KBM-7 (cell line): ENCODE measurements at regions not wholly inside any gene's neighbourhood (a gene's known extent, or its start where the extent isn't known, plus 50 kb on each side); places are given as distances from the start of the nearest gene placed in this dataset.
"Not testable (repeated sequence)": the region's sequence is repeated elsewhere in the genome, so short reads cannot be mapped to it uniquely, and the experiment has no call there.

ENCODE experiments used
- DNase-seq: peaks from one replicate; pipeline ENCODE4 v3.0.0-alpha.2; 2015
- in situ Hi-C: fragments of 300-500 bp; cut with MboI; formaldehyde crosslinking; loops from 2 replicates; pipeline ENCODE4 v1.14.3; 2020; ENCODE audit warnings: low sequenced_read_pairs, low pct_unique_long_range_greater_than_20kb, mixed read lengths

DNA sequence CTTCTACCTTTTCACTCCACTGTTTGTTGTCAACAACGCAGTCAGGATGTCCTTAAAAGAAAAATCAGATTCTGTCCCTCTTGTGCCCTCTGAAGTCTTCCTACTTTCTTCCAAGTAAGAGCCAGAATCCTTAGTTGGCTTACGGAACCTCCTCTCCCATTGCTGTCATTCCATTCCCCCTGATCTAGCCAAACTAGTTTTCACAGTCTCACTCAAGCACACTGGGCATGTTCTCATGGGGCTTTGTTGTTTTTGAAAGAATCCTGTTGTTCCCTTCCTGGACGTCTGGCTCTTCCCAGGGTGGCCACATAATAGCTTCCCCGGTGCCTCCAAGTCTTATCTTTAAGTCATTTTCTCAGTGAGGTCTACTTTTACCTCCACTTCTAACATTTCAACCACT, 158.6 kb upstream of the ELAC2 start:
- no peak for DNase-seq
- in situ Hi-C loops = no loop called here

DNA sequence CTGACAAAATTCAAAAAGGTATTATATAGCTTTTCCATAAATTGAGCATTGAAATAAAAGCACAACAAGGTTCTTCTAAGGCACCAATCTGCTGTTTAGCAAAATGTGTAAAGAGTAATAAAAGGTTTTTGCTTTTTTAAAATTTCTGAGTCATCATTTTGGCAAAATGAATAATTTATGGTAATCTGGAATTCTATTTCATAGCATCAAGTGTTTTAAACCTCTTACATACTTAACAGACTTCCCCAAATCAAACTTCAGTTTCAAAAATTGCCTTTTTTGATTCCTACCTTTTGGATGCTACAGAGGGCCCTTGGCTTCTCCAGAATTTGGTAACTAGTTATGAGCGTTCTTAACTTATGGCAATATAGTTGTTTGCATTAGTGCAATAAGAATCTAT, 154.0 kb upstream of the ELAC2 start:
- no peak for DNase-seq
- in situ Hi-C loops = no loop called here

DNA sequence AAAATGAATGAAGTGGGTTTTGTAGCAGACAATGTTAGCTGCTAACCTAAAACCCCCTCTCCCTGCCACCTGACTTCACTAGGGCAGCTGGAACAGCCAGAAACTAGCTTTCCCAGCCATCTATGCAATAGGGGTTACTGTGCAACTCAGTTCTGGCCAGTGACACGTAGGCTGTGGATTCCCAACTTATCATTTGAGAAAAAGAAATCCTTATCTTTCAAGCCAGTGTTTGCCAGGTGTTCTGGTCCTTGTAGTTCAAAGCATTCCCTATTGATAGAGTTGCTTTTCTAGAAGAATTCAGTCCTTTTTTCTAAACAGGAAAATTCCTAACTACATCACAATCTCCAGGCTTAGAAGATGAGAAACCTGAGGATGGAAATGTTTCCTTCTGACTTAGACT, 144.5 kb upstream of the ELAC2 start:
- in situ Hi-C loops = no loop called here

DNA sequence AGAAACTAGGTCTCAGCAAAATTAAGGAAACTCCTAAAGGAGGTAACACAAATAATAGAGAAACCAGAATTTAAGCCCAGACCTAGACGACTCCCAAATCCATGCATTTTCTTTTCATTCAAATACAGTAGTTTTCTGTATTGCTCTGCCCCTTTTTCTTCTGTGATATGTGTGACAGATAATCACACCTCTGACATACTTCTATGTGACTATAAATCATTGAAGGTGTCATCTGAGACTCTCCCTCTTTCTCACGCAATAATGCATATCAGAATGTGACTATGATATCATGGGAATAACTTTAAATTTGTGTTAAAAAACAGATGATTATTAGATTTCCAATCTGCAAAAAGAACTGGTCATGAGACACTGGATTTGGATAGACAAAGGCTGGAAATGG, 143.0 kb upstream of the ELAC2 start:
- in situ Hi-C loops = no loop called here
- no peak for DNase-seq

More for the DNA sequence above, 144.5 kb upstream of the ELAC2 start:
- DNase-seq = no peak

DNA sequence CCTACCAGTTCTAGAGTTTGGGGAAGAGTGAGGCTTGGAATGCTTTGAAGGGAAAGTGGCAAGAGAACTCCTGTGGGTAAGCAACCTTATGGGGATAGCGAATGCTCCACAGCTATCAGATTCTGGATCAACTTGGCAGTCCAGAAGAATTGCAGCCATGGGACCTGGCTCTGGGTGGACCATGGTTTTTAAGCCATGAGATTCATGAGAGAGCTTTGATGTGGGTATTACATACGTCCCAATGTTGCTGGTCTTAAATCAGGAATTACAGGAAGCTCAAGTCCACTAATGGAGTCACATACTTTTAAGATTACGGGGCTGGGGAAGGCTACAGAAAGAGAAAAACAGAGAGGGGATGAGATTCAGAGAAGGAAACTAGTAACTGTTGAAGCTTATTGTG, 142.5 kb upstream of the ELAC2 start:
- in situ Hi-C loops = no loop called here
- no peak for DNase-seq

DNA sequence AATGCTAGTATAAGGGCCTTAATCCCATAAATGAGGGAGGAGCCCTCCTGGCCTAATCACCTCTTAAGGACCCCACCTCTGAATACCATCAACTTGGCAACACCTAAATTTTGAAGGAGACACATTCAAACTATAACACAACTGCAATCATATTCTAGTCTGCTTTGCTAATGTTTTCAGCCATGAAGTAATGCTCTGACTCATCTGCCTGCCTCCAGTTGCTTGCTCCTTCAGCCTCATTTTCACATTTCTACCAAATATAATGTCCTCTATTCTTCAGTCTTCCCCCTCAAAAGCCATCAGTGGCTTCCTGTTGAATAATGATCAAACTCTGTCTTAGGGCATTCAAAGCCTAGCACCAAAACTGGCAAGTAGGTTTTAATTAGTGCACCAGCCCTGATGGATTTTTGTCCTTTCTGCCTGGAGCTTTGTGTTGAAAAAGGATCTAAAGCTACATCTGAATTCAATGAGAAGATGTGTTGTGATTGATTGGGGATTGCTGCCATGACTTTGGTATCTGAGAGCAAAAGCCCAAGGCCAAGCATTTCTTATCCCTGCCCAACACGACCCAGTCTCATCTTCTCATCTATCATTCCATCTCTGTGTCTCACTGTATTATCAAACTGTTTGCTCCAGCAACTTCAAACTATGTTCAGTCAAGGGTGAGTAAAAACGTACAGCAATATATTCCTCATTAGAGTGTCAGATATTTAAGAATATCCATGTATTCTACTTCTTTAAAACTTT, 140.8 kb upstream of the ELAC2 start:
- in situ Hi-C loops = no loop called here

DNA sequence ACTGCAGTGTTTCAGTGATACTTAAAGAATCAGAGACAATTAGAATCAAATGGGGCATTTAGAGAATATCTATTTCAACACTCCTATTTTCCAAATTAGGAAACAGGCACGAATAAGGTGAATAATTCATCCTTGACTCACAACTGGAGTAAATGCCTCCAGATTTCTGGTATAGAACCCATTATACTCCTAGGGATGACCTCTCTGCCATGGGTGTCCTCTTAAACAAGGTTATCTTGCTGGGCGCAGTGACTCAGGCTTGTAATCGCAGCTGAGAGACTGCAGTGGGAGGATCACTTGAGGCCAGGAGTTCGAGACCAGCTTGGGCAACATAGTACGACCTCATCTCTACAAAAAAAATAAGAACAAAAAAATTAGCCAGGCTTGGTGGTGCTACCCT, 139.8 kb upstream of the ELAC2 start:
- in situ Hi-C loops = no loop called here

More for the DNA sequence above, 140.8 kb upstream of the ELAC2 start:
- DNase-seq = no peak

DNA sequence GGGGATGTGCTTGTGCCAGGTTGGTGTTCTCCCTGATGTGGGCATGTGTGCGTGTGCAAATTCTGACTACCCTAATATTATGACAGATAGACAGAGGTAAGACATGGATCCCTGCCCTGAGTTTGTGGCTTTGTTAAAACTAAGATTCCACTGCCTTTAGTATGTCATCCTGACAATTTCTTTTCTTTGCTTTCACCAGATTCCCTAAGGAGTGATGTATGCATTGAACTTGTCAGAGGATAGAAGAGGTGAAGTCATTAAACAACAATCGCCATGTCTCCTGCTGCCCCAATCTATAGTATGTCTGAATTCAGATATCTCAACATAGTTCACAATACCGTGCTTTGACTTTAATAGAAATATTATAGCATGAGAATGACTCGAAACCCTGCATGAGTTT, 137.1 kb upstream of the ELAC2 start:
- no peak for DNase-seq
- in situ Hi-C loops = no loop called here

More for the DNA sequence above, 139.8 kb upstream of the ELAC2 start:
- no peak for DNase-seq

DNA sequence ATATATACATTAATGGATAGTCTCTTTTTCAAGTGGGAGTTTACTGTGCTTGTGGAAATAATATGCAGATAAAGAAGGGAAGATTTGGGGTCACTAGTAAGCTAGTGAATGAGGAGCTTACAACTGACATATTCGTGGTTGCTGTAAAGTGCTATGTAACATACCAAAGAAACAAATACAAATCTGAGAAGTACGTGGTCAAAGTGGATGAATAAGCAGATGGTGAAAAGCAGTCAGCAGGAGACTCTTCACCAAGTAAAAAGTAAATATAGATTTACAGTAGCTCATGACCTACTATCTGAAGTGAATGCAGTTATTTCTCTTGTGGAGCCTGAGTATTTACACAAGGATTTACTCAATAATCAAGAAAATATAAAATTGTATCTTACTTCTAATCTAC, 136.6 kb upstream of the ELAC2 start:
- in situ Hi-C loops = no loop called here
- DNase-seq = no peak

DNA sequence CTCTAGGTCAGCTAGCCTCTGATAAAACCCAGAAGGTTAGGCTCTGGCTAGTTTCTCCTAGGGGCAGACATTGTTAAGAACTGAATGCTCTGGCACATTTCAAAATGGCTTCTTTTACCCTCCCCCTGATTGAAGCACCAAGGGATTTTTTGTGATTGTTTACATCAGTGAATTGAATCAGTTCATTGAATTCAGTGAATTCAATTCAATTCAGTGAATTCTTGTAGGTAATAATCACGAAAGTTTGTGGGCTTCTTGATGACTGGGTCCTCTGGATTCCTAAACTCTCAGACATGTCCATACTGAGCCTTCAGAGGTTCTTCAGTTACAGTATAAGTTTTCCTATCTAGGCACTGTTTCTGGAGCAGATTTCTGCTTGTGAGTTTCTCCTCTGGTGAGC, 135.2 kb upstream of the ELAC2 start:
- no peak for DNase-seq
- in situ Hi-C loops = no loop called here

DNA sequence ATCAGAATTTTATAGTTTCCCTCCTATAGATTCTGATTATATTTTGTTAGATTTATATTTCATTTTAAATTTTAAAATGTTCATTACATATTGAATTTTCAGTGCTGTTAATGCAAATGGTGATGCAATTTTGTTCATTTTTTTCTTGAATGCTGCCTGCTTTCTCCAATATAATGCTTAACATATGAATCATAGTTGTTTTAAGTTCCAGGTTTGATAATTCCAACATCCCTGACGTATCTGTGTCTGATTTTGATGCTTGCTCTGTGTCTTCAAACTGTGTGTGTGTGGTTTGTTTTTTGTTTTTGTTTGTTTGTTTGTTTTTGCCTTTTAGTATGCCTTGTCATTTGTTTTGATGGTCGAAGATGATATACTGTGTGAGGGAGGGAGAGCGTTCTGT, 134.7 kb upstream of the ELAC2 start:
- no peak for DNase-seq
- in situ Hi-C loops = no loop called here

DNA sequence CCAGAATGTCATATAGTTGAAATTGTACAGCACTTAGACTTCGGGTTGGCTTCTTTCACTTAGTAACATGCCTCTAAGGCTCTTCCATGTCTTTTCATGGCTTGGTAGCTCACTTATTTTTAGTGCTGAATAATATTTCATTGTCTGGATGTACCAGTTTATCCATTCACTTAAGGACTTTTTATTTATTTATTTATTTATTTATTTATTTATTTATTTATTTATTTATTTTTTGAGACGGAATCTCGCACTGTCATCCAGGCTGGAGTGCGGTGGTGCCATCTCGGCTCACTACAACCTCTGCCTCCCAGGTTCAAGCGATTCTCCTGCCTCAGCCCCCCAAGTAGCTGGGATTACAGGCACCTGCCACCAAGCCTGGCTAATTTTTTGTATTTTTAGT, 132.9 kb upstream of the ELAC2 start:
- in situ Hi-C loops = not testable (repeated sequence)

DNA sequence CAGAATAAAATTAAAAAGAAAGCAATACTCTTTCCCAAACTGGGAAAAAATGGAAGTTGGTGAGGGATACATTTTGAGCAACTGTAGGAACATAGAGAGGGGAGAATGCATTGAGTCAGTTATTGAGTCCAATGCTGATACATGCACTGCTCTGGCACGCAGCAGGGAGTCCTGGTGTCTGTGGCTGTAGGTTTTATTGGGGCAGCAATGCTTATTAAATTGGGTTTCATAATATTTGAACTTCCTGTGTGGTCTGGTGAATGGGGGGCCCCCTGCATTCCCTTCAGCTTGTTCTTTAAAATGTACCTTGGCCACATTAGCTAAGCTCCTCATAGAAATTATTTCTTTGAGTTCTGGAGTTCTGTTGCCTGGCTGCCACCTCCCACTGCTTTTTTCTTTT, 125.2 kb upstream of the ELAC2 start:
- in situ Hi-C loops = no loop called here
- DNase-seq = no peak

More for the DNA sequence above, 132.9 kb upstream of the ELAC2 start:
- DNase-seq = not testable (repeated sequence)

DNA sequence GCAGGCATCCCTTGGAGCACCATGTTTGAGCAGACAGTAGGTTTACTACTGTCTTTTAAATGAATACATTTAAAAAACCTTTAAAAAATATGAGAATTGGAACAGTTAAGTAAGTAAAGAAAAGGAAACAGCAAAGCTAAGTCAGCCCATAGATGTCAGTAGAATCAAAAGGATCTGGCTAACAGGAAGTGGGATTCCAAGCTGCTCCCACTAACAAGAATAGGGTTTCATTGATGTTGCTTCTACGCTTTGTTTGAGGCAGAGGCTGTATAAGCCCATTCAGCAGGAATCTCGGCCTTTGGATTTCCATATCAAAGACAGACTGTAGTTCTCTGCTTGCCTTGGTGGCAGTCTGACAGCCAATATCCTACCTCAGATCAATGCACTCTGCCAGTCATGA, 122.9 kb upstream of the ELAC2 start:
- no peak for DNase-seq

DNA sequence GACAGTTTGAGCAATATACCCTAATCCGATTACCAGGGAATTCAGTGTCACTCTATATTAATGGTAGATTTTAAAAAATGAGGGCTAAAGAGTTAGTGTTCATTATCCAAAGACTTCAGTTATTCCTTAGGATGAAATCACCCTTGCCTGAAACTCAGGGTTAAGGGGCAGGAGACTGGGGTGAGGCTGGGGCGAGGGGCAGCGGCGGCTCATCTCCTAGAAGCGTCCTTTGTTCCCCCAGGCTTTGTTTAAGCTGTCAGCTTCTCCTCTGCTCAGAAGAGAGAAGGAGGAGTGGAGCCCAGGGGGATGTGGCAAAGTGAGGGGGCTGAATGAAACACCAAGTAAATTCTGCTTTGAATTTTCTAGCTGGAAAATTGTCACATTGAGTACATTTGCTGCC, 117.7 kb upstream of the ELAC2 start:
- no peak for DNase-seq
- in situ Hi-C loops = no loop called here

More for the DNA sequence above, 122.9 kb upstream of the ELAC2 start:
- in situ Hi-C loops = no loop called here

DNA sequence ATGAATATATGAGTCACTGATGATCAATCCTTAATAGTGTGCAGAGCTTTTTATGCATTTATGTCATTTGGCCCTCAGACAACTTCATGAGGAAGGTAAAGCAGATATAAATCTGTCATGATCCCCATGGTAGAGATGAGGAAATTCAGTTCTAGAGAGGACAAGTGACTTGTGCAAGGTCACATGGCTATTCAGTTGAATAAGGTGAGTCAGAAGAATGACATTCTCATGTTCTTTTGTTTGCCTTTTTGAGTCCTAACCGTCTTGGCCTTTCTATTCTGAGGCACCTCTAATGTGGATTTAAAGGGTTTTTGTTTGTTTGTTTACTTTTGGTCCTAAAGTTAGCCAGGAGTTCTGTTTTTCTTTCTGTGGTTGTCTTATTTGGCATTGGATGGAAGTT, 116.2 kb upstream of the ELAC2 start:
- in situ Hi-C loops = no loop called here
- DNase-seq = no peak

DNA sequence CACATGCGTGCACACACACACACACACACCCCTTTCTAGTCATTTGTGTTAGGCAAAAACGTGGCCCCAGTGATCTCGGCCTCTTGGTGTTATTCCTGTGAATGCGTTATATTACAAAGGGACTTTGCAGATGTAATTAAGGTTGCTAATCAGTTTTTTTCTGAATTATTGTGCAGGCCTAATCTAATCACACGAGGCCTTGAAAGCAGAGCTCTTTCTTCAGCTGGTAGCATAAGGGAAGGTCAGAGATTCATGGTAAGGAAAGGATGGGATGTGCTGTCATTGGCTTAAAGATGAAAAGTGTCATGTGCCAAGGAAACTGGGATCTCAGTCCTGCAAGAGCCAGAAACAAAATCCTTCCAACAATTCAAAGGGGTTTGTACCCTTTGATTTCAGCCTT, 113.4 kb upstream of the ELAC2 start:
- no peak for DNase-seq
- in situ Hi-C loops = no loop called here

DNA sequence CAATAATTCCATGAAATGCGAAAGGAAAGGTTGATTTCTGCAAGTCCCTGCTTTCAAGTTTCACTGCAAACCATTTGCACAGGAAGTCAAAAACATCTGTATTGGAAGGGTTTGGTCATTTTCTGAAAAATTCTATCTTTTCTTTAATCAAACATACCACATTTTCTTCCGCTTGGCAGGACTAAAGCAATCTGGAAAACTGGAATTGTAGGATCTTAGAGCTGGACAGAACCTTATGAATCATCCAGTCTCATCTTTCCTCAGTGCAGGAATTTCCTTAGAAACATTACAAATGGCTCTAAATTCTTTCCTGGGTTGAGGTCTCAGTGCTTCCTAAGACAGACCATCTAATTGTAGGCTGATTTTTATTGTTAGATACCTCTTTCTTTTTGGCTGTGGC, 111.5 kb upstream of the ELAC2 start:
- no peak for DNase-seq
- in situ Hi-C loops = no loop called here

DNA sequence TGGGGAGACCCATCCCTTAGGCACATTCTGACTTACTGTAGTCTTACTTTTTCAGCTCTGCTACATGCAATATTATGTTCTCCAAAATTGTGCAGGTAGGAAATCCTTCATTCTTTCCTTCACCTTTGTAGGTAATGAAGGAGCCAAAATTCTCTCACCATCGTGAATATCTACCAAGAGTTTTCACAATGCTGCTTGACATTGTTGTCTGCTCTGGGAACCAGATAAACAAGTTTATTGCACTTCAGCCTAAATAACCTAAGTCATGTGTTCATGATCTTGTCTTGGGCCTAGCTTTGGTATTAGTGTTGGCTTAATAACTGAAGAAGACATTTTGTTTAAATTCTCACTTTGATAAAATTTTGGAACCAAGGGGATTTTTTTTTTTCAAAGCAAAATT, 110.8 kb upstream of the ELAC2 start:
- no peak for DNase-seq
- in situ Hi-C loops = no loop called here

DNA sequence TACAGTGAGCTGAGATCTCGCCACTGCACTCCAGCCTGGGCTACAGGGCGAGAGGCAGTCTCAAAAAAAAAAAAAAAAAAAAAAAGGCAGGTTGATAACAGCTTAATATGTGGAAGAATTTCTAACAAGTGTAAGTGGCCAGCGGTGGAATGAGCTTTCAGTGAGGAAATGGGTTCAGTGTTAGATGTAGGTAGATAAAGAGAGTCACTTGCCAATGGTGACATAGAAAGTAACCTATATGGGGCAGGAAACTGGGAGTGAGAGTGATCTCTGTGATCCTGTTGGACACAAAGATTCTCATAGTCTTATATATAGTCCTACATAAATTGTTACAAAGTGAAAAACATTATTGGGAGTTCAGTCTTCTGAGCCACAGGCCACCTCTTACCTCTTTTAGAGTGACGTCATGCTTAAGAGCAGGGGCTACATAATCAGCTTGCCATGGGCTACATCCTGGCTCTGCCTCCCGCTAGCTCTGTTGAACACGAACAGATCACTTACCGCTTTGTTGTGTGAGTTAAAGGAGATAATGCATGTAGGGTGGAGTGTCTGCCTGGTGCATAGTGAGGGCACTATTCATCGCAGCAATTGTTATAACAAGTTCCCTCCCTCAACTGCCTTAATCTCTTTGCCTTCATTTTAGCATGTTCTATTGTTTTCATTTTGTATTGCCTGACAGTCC, 110.2 kb upstream of the ELAC2 start:
- no peak for DNase-seq
- in situ Hi-C loops = no loop called here

DNA sequence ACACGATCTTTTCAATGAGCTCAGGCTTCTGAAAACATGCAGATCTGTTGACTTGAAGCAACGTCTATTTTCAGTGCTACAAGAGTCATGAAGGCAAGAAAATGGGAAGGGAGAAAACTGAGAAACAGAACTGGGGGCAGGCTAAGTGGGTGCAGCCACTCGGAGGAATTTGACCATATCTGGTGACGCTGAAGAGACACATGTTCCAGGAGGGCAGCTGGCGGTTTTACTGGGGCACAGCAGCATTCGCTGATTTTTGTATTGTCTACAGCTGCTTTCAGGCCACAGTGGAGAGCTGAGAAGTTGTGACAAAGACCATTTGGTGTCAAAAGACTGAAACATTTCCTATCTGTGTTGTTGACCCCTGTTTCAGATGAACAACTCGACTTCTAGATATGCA, 103.0 kb upstream of the ELAC2 start:
- in situ Hi-C loops = no loop called here

More for the DNA sequence above, 103.0 kb upstream of the ELAC2 start:
- no peak for DNase-seq
